HG02973 (cell line): ENCODE measurements at regions not wholly inside any gene's neighbourhood (a gene's known extent, or its start where the extent isn't known, plus 50 kb on each side); places are given as distances from the start of the nearest gene placed in this dataset.
"Not testable (repeated sequence)": the region's sequence is repeated elsewhere in the genome, so short reads cannot be mapped to it uniquely, and the experiment has no call there.

ENCODE experiments used
- ATAC-seq: cut with Tn5 transposase; IDR thresholded peaks from one replicate; pipeline ENCODE4 v1.9.1; 2021; ENCODE audit warnings: moderate library complexity; ENCODE audit not compliant: unreplicated experiment

- ATAC-seq = not testable (repeated sequence)
Observed at GRCh38 chr4:121616449-121616848, 80.3 kb downstream of the ANXA5 start.

- no peak for ATAC-seq
Observed at GRCh38 chr4:121614101-121614500, 82.7 kb downstream of the ANXA5 start.

GRCh38 chr4:121599049-121599448, 97.7 kb downstream of the ANXA5 start:
- ATAC-seq = no peak

DNA sequence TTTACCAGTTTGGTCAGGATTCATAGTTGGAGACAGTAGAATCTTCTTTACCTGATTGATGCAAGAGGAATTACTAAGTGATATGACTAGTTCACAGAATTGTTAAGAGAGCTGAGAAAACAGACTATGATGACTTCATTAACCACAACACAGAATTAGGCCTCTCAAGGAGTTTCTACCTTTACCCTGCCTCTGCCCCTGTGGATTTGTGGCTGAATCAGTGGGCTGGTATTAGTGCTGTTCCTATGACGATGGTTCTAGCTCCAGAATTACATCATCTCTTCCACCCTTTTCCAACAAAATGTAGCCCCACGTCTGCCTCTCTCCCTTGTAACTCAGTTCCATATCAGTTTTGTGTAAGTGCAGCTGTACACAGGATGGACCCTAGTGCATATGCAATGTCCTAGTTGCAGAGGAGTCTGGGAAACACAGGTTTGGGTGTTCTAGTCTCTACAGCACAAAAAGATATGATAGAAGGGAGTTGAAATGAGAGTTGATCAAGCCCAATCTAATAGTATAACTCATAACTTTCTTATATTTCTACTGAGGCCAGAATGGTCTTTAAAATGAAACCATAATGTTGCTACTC, 99.3 kb downstream of the ANXA5 start:
- no peak for ATAC-seq

- no peak for ATAC-seq
Observed at GRCh38 chr4:121594796-121595526, 101.8 kb downstream of the ANXA5 start.

DNA sequence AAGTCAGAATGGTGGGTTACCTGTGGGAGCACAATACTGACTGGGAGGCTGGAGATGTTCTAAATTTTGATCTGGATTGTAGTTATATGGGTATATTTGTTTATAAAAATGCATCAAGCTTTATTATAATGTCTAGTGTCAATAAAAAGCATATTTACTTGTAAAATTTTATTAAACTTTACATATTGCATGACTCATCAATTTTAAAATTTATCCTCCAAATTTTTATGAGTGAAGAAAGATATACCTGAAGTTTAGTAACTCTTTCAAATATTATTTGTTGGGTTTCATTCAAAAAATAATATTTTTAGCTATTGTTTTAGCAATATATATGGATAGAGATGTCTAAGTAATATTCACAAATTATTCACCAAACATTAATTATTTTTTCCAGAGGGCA, 103.0 kb downstream of the ANXA5 start:
- no peak for ATAC-seq

GRCh38 chr4:121592257-121592656, 104.5 kb downstream of the ANXA5 start:
- ATAC-seq = not testable (repeated sequence)

DNA sequence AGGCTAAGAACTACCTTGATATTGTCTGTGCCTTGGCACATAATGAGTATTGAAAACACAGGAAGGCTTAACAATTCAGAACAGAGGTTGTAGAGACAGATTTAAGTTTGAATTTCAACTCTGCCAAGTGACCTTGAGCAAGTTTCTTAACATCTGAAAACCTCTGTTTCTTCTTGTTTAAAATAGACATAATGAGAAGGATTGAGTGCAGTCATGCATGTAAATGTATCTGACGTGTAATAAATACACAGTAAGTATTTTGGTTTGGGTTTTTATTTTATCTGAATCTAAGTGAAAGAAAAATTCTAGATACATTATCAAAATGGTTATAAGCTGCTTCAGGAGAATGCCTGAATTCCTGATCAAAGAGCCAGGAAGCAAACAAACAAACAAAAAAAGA, 111.9 kb downstream of the ANXA5 start:
- ATAC-seq = no peak

DNA sequence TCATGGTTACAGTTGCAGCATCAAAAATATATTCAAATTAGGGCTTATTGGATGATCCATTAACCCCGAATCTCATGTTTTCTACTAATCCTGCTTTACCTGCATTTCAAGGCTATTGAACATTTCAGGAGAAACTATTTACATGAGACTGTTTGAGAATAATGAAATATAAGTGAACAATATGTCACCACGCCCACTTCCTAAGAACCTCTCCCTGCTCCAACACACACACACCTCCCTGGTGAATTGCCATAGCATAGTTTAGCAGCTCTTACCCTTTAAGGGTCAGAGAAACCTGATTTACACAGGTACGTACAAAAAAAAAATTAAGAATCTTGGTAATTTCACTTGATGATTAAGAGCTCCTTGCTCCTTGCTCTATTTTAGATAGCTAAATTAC, 113.4 kb downstream of the ANXA5 start:
- ATAC-seq = no peak

- ATAC-seq = no peak
Observed at GRCh38 chr4:121582296-121582695, 114.5 kb downstream of the ANXA5 start.

GRCh38 chr4:121575392-121575791, 121.4 kb downstream of the ANXA5 start:
- ATAC-seq = not testable (repeated sequence)

- no peak for ATAC-seq
Observed at GRCh38 chr4:121574618-121575017, 122.2 kb downstream of the ANXA5 start.

- ATAC-seq = no peak
Observed at GRCh38 chr4:121567748-121568147, 129.0 kb downstream of the ANXA5 start.

- no peak for ATAC-seq
Observed at GRCh38 chr4:121564840-121565375, 131.9 kb downstream of the ANXA5 start.

- no peak for ATAC-seq
Observed at GRCh38 chr4:121562811-121563210, 134.0 kb downstream of the ANXA5 start.

DNA sequence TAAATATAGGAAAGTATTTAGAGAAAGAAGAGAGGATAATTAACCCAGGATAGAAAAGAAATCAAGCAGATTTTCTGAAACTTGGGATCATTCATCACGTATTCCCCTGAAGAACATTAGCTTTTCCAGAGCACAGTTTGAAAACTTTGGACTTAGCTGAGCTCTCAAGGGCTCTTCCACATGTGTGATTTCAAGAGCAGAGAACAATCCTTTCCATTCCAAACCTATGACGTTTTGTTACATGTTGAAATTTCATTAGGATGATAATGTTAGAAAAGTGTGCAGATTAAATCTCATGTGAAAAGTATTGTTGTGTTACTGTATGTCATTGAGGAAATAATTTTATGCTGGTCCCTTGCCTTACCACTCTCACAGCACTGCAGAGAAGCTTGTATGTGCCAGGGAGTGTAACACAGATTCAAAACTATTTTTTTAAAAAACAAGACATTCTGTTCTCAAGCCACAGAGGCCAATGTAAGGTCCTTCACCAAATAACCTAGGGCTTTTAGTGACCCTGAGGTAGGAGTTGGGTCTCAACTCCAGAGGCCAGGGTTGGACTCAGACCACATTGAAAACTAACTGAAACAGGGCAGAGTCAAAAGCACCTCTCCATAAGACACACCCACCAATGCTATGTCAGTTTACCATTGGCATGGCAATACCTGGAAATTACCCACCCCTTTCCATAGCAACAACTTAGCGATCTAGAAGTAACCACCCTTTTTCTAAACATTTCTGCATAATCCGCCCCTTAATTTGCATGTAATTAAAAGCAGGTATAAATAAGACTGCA, 141.3 kb downstream of the ANXA5 start:
- no peak for ATAC-seq

DNA sequence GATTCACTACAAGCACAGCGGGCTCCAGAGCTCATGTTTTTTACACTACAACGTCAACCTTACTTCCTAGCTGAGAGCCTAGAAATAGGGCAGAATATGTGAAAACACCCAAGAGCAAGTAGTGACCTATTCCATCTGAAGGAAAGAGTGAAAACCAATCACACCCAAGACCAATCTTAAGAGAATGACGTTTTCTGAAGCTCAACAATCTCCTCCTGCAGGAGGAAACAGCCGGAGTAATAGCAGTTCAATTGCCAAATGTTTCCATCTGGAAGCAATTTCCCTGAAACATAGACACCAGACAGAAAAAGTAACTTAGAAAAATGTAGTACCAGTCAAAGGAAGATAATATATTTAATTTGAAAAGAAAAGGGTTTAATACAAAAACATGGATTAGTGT, 142.4 kb downstream of the ANXA5 start:
- no peak for ATAC-seq

DNA sequence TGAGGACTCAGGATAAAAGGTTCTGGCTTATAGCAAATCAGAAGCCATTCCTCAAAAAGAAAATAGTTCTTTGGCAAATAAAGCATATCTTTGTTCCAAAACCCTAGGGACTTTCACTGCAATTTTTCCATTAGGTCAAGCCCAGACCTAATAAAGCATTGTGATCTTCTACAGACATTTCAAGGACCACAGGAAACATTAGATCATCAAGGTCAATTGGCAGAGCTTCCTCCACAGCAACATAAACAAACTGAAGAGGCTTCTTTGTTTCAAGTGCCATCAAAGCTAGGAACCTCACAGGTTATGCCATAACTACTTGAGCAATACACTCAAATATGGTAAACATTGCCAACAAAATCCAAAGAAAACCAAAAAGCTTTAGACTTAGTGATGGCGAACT, 144.9 kb downstream of the ANXA5 start:
- ATAC-seq = no peak

GRCh38 chr4:121551271-121551670, 145.5 kb downstream of the ANXA5 start:
- ATAC-seq = no peak

DNA sequence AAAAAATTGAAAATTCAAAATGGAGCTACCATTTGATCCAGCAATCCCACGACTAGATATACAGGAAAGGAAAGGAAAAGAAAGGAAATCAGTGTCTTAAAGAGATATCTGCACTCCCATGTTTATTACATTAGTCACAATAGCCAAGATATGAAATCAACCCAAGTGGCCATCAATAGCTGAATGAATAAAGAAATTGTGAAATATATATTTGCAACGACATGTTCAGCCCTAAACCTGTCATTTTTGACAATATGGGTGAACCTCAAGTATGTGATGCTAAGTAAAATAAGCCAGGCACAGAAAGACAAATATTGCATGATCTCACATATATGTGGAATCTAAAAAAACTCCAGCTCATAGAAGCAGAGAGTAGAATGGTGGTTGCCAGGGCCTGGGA, 155.1 kb downstream of the ANXA5 start:
- ATAC-seq = no peak

- no peak for ATAC-seq
Observed at GRCh38 chr4:121535351-121535750, 154.5 kb upstream of the QRFPR start.

DNA sequence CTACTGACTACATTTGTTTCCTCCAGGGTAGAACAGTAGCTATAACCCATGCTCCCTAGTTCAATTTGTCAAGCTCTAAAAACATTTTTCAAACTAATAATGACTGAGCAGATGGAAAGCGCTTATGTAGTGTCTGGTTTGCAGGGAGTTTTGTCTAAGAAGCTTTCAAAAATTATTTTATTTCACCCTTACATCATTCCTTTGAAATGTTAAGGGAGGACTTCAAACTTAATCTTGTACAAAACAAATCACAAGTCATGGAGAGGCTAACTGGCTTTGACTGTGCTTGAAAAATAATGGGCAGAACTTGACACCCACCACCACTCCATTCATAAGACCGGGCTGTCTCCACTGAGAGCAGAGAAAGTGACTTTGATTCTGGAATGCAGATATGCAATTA, 153.4 kb upstream of the QRFPR start:
- no peak for ATAC-seq
